Cardiac fibroblast (primary cell): ENCODE measurements at regions not wholly inside any gene's neighbourhood (a gene's known extent, or its start where the extent isn't known, plus 50 kb on each side); places are given as distances from the start of the nearest gene placed in this dataset.

Experiments used
- DNase-seq, 2 donors: peaks; one replicate each; pipeline versions ENCODE4 v3.0.0 to v3.0.0-alpha.2; 2010; ENCODE audit warnings: low read depth in 2 of 2
- H3K4me3 ChIP-seq, 2 donors: replicated peaks in 1 of 2; 1 replicate in 1 of 2; 2 replicates in 1 of 2; pipeline ENCODE4 v1.5.1; 2011; ENCODE audit warnings: low read depth in 2 of 2, low read length in 2 of 2, mild to moderate bottlenecking in 2 of 2, moderate library complexity in 1 of 2
- TF ChIP-seq, protein P1 (sequence below): IDR thresholded peaks from one replicate; pipeline ENCODE4 v1.5.1; 2011; ENCODE audit warnings: low read depth, mild to moderate bottlenecking, low read length, inconsistent platforms

DNA sequence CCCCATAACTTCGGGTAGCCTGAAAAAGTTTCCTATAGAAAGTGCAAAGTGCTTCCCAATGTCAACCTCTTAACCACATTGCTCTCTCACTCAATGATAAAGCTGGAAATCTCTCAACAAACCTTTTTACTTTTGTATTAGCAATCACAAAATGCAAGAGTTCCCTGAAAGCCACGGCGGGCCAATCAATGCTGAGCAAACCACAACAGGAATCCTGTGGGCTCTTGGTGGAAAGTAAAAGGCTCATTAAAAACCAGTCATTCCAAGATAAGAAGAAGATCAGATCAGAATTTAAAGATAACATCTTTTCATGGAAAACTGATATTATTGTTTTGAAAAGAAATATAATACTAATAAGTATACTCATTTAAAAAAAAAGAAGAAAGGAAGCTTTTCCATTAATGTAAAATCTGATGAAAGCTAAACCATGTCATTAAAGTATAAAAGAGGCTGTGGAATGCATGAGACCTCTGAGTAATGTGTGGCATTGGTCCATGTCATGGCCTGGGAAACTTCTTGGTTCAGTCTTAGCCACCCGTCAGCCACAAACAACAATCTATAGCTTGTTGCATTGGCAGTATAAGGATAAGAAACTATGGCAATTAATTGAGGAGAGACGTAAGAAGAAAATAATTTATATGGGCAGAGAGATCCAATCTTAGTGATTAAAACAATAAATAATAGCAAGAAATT, 1066.1 kb upstream of the SORCS1 start:
- TF ChIP-seq, protein P1, sequence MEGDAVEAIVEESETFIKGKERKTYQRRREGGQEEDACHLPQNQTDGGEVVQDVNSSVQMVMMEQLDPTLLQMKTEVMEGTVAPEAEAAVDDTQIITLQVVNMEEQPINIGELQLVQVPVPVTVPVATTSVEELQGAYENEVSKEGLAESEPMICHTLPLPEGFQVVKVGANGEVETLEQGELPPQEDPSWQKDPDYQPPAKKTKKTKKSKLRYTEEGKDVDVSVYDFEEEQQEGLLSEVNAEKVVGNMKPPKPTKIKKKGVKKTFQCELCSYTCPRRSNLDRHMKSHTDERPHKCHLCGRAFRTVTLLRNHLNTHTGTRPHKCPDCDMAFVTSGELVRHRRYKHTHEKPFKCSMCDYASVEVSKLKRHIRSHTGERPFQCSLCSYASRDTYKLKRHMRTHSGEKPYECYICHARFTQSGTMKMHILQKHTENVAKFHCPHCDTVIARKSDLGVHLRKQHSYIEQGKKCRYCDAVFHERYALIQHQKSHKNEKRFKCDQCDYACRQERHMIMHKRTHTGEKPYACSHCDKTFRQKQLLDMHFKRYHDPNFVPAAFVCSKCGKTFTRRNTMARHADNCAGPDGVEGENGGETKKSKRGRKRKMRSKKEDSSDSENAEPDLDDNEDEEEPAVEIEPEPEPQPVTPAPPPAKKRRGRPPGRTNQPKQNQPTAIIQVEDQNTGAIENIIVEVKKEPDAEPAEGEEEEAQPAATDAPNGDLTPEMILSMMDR, result no peak
- no peak overlapping the region for H3K4me3 ChIP-seq
- DNase-seq, result no peak

DNA sequence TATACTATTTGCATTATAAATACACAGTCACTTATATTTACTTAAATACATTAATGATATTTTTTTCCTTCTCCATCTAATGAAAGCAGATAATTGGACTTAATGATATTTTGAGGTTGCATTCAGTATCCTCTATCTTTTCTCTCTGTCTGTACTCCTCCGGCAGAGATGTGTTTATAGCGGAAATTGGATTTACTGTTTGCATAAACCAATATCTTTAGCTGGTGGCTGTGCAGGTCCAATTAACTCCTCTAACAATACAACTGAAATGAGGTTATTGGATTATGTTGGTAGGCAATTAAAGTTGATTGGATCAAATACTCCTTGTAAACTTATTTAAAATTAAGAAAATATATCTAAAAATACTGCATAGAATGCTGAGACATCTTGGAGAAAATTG, 1044.2 kb upstream of the SORCS1 start:
- TF ChIP-seq, protein P1, result no peak
- DNase-seq, result no peak
- H3K4me3 ChIP-seq, result no peak overlapping the region

DNA sequence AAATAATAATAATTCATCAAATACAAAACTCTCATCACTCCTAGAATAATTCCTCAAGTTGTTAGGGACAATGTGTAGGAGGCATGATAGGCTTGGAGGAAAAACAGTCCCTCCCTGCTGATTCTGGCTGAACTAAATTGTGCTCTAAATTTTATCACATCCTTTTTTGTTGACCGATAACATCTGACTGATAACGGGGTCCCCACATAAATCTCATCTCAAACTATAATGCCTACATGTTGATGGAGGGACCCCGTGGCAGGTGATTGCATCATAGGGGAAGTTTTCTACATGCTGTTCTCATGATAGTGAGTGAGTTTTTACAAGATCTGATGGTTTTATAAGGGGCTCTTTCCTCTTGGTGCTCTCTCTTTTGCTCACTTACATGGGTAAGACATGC, 1043.5 kb upstream of the SORCS1 start:
- no peak overlapping the region for H3K4me3 ChIP-seq
- no peak for DNase-seq
- TF ChIP-seq, protein P1, result no peak

DNA sequence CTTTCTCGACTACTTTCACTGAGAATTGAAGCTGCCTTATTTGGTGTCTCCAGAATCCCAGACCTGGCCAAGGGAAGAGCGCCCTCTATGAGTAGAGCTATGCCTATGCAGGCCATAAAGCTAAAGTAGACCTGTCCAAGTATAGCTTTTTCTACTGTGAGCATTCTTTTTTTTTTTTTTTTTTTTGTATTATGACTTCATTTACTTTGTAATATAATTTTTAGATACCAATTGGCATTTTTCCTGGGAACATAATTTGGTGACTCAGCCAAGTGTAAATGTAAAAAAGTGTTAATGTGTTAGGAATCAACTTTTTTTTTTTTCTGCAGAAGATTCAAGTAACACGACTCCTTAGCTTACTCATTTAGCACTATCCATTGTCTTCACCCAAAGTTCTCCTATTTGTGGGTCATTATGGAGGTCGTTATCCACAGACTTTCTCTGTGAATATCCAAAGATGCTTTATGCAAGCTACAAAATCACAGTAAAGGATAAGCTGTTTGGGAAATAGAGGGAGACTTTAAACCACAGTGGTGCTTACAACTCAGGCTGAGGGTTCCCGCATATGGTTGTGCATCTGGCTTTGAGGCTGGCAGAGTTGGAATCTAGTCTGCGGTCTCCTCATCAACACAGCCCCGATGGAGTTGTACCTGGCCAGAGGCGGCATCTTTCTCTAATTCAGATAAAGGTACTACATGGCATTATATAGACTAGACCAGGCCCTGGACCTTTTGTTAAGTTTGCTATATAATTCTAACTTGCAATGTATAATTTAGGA, 1040.2 kb upstream of the SORCS1 start:
- H3K4me3 ChIP-seq, result no peak overlapping the region
- DNase-seq, result peak; percentile 0 to 15
- TF ChIP-seq, protein P1, result peak; percentile 14

DNA sequence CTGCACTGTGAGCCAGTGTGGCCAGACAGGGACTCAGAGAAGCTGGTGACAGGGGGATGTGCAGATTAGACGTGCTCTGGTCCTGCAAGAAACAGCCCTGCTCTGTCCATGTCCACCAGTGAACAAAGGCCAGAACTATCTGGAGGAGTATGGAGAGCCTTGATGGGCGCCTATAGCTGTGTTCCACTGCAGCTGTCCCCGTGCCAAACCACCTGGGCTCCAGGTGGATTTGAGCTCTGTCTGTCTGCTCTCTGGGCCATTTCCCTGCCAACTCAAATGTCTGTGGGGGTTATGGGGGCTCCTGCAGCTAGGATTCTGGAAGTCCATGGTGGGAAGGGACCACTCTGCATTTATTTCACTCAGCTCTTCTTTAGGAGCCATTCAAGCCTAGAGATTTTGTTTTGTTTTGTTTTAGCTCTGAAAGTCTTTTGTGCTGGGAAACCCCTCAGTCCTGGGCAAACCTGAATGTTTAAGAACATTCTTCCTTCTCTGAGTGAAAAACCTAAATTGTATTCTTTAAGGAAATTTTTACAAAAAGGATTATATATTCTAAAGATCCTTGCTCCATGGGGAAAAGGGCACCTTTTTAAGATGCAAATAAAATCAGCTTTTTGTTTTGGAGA, 1039.5 kb upstream of the SORCS1 start:
- no peak for DNase-seq
- TF ChIP-seq, protein P1, result no peak
- no peak overlapping the region for H3K4me3 ChIP-seq

DNA sequence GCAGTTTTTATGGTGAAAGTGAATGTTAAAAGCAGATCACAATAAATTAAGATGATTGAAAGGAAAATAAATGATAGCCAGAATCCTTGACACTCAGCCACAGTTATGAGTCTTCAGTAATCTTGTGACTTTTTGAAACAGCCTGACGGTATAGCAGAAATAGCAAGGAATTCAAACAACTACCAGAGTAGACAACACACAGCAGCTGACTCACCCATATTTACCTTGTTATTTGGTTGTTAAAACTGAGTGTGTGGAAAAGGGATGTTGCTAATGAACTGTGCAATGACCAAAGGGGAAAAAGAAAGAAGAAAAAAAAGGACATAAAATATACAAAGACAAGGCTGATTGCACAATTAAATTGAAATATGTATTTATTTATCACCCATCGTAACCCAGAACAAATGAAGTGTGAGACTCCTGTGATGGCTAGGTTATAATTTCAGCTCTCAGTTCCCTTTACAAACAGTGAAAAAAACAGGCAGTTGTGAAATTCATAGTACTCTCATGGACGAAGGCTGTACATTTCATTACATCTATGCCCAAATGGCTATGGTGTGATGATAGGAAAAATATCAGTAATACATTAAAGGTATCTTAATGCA, 1023.0 kb upstream of the SORCS1 start:
- TF ChIP-seq, protein P1, result no peak
- DNase-seq, result no peak
- H3K4me3 ChIP-seq, result no peak overlapping the region
